Smooth muscle cell (in vitro differentiated cells): ENCODE measurements at regions not wholly inside any gene's neighbourhood (a gene's known extent, or its start where the extent isn't known, plus 50 kb on each side); places are given as distances from the start of the nearest gene placed in this dataset.

Experiments
- DNase-seq: peaks from one replicate; lab custom pipeline; 2025; ENCODE audit not compliant: unreplicated experiment; lab: John Stamatoyannopoulos, UW
- H2AFZ ChIP-seq: fragments of 200-600 bp; sonication (generic); 2 replicates; pipeline ENCODE4 v1.6.0; 2016; ENCODE audit warnings: antibody characterized with exemption, low read depth, mild to moderate bottlenecking
- H3F3A ChIP-seq: fragments of 200-600 bp; sonication (generic); 2 replicates; pipeline ENCODE4 v1.6.0; 2017; ENCODE audit warnings: antibody characterized with exemption, low read depth
- H3K27ac ChIP-seq: fragments of 200-600 bp; sonication (generic); 2 replicates; pipeline ENCODE4 v1.5.1; 2016; ENCODE audit warnings: low read depth, mild to moderate bottlenecking
- H3K27me3 ChIP-seq: fragments of 200-600 bp; sonication (generic); 2 replicates; pipeline ENCODE4 v1.6.1; 2016; ENCODE audit warnings: low read depth, mild to moderate bottlenecking
- H3K36me3 ChIP-seq: fragments of 200-600 bp; sonication (generic); 2 replicates; pipeline ENCODE4 v1.5.1; 2016; ENCODE audit warnings: low read depth
- H3K4me1 ChIP-seq: fragments of 200-600 bp; sonication (generic); 2 replicates; pipeline ENCODE4 v1.5.1; 2016; ENCODE audit warnings: low read depth
- H3K4me2 ChIP-seq: fragments of 200-600 bp; sonication (generic); 2 replicates; pipeline ENCODE4 v1.6.0; 2016; ENCODE audit warnings: mild to moderate bottlenecking
- H3K4me3 ChIP-seq: fragments of 200-600 bp; sonication (generic); 2 replicates; pipeline ENCODE4 v1.5.1; 2016; ENCODE audit warnings: mild to moderate bottlenecking
- H3K79me2 ChIP-seq: fragments of 200-600 bp; sonication (generic); 2 replicates; pipeline ENCODE4 v1.6.0; 2016; ENCODE audit warnings: low read depth, mild to moderate bottlenecking
- H3K9ac ChIP-seq: fragments of 200-600 bp; sonication (generic); 2 replicates; pipeline ENCODE4 v1.6.0; 2016; ENCODE audit warnings: low read depth
- H3K9me3 ChIP-seq: fragments of 200-600 bp; sonication (generic); replicated peaks from 2 replicates; pipeline ENCODE4 v1.5.1; 2016; ENCODE audit warnings: low read depth
- H4K20me1 ChIP-seq: fragments of 200-600 bp; sonication (generic); 2 replicates; pipeline ENCODE4 v1.6.0; 2016; ENCODE audit warnings: low read depth
- WGBS: methylation state at CpG from one replicate; pipeline ENCODE4 v1.1.7; 2016; ENCODE audit warnings: low lambda C conversion rate; 5-methylcytosine and 5-hydroxymethylcytosine counted together
- TF ChIP-seq, protein P1 (sequence below): fragments of 200-600 bp; sonication (generic); IDR thresholded peaks from 2 replicates; pipeline ENCODE4 v1.5.1; 2017; ENCODE audit warnings: borderline replicate concordance, mild to moderate bottlenecking, antibody characterized with exemption; ENCODE audit not compliant: insufficient read depth, poor library complexity, severe bottlenecking

DNA sequence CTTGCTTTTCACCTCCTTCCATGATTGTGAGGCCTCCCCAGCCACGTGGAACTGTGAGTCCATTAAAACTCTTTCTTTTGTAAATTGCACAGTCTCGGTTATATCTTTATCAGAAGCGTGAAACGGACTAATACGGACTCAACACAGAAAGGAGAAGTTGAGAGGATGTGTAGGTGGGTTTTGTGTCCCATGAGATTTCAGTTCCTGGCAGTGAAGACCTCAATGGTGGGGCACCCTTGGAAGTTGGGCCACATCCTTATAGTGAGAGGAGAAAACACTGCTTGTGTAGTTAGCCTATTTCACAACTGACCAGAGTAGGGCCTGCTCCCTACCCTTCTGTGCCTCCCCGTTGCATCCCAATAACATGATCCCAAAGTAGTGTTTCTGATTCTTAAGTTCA is 98.9 kb upstream of the TNC start:
- Histone ChIP-seq H3K9ac (no peak overlapping the region), H2AFZ (no peak overlapping the region), H3K27me3 (no peaks in the 10 kb centered on the region), H3K4me1 (peaks cover 14% of the 10 kb centered on the region), H4K20me1 (no peaks in the 10 kb centered on the region), H3K4me3 (no peak overlapping the region), H3K9me3 (no peaks in the 10 kb centered on the region), H3F3A (peaks cover 14% of the 10 kb centered on the region), H3K36me3 (no peaks in the 10 kb centered on the region), H3K4me2 (no peak overlapping the region), H3K79me2 (no peaks in the 10 kb centered on the region), H3K27ac (no peak overlapping the region)
- TF ChIP-seq, protein P1, sequence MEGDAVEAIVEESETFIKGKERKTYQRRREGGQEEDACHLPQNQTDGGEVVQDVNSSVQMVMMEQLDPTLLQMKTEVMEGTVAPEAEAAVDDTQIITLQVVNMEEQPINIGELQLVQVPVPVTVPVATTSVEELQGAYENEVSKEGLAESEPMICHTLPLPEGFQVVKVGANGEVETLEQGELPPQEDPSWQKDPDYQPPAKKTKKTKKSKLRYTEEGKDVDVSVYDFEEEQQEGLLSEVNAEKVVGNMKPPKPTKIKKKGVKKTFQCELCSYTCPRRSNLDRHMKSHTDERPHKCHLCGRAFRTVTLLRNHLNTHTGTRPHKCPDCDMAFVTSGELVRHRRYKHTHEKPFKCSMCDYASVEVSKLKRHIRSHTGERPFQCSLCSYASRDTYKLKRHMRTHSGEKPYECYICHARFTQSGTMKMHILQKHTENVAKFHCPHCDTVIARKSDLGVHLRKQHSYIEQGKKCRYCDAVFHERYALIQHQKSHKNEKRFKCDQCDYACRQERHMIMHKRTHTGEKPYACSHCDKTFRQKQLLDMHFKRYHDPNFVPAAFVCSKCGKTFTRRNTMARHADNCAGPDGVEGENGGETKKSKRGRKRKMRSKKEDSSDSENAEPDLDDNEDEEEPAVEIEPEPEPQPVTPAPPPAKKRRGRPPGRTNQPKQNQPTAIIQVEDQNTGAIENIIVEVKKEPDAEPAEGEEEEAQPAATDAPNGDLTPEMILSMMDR = no peak
- WGBS = over 99% methylated on average over 6 of the region's 6 CpGs
- DNase-seq = no peak

DNA sequence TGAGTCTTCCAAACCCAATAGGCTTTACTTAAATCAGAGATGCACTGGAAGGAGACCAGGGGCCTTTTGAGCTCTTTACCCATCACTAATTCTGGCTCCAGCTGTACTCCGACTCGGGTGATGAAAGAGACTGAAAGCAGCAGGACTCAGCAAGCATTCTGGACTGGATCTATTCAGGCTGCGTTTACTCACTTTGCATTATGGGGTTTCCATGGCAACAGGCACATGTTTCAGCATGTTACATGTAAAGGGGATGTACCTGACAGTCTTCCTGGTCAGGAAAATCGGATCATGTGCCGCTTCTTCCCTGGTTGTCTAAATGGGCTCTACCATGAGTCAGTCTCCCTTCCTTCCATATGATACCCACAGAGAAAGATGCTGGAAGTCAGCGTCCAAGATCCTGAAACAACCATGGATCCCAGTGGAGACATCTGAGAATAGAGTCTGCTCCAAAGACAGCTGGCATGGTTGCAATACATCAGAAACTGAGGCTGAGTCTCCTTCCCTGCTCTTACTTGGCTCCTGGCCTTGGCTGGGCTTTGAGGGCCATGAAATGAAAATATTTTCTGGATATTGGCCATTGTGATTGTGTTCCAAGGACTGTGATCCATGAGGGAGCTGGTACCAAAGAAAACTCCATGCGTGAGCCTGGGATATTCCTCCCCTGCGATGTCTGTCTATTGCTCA is 102.5 kb upstream of the TNC start:
- Histone ChIP-seq H3K27me3 (peaks cover 7% of the 10 kb centered on the region), H3K9me3 (no peaks in the 10 kb centered on the region), H3K79me2 (no peaks in the 10 kb centered on the region), H3K36me3 (no peaks in the 10 kb centered on the region), H3K9ac (no peak overlapping the region), H3K27ac (no peak overlapping the region), H3K4me3 (no peak overlapping the region), H3K4me2 (no peak overlapping the region), H2AFZ (no peak overlapping the region), H3F3A (no peaks in the 10 kb centered on the region), H3K4me1 (peaks cover 12% of the 10 kb centered on the region), H4K20me1 (no peaks in the 10 kb centered on the region)
- no peak for DNase-seq
- TF ChIP-seq, protein P1 = no peak
- WGBS = 87% methylated on average over 8 of the region's 8 CpGs

DNA sequence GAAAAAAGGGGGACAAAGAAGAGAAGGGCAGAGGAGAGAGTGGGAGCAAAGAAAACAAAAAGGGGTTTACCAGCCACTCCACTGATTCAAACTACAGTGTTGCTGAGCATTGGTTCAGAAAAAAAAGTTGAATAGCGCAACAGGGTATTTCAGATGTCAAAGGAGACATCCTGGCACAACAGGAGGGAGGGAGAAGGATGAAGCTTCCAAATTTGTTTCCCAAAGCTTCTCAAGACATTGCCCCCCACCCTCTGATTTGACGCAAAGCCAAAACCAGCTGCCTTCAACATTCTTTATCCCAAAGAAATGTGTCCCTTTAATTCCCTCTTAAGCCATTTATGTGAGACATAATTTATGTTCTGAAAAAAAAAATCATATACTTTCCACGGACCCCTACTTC is 105.5 kb upstream of the TNC start:
- DNase-seq = no peak
- Histone ChIP-seq H3K79me2 (no peaks in the 10 kb centered on the region), H3K9me3 (no peaks in the 10 kb centered on the region), H3K27me3 (peaks cover 7% of the 10 kb centered on the region), H3K9ac (no peak overlapping the region), H3K36me3 (no peaks in the 10 kb centered on the region), H3K4me3 (no peak overlapping the region), H3K27ac (no peak overlapping the region), H4K20me1 (no peaks in the 10 kb centered on the region), H3K4me2 (no peak overlapping the region), H3K4me1 (peaks cover 12% of the 10 kb centered on the region), H2AFZ (no peak overlapping the region), H3F3A (no peaks in the 10 kb centered on the region)
- TF ChIP-seq, protein P1 = no peak
- 82% methylated on average over 3 of the region's 3 CpGs for WGBS
